NCI-H146 treated with DMSO at 0.1 percent for 48 hours (cell line): ENCODE measurements at regions not wholly inside any gene's neighbourhood (a gene's known extent, or its start where the extent isn't known, plus 50 kb on each side); places are given as distances from the start of the nearest gene placed in this dataset.

ENCODE experiments used
- DNase-seq: peaks from one replicate; lab custom pipeline; 2025; ENCODE audit not compliant: unreplicated experiment; lab: John Stamatoyannopoulos, UW

- no peak for DNase-seq
These were observed 109.9 kb upstream of the SORBS2 start for GRCh38 chr4:185921583-185922555.

DNA sequence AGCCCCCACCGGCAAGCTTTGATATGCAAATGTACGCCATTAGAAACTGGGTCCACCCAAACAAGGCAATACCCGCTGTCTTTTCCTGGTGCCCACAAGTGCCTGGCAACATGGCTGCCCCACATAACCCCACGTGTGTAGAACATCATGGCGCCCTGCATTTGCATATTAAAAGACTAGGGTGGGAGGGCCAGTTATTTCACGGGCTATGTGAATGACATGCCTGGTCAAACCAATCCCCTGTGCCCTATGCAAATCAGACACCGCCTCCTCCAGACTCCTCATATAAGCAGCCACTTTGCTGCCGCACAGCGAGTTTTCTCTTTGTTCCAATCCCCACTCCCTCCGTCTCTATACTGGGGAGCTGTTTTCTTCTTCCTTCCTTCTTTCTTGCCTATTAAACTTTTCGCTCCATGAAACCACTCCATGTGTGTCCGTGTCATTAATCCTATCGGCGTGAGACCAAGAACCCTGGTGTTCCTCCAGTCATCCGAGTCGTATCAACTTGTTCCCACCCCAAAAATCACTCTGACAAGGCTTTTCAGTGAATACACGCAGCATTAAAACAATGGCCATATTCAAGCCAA is 112.6 kb upstream of the SORBS2 start:
- no peak for DNase-seq

DNA sequence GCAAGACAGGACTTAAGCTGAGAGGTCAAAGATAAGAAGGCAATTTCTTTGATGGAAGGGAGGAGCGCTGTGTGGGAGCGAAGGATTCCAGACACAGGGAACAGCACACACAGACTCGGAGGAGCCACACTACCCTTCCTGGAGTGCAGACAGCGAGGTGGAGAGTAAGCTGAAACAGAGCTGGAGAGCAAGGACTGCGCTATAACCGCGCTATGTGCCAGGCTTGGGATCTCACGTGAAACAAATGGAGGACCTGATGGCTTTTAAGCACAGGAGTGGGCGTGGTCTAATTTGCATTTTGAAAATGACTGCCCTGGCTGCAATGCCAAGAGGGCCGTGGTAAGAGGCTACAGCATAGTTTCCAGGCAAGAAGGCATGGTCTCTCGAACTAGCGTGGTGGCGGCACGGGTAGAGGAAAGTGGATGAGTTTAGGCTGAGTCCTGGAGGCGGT is 113.9 kb upstream of the SORBS2 start:
- DNase-seq, result no peak

DNA sequence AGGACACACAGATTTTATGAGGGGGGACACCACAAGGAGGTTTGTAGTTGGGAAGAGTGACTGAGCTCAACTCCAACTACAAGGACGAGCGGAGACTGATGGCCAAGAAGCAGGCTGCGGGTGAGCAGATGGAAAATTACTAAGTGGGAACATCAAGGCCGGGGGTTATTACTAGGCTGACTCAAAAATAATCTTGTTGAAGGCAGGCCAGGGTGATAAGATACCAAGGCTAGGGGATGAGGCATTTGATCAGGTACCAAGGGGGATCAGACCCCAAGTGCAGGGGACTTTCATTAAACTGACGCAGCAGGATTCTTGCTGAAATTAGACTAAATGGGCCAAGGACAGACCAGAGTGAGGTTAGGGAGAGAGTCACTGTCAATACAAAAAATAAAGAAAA is 119.4 kb upstream of the SORBS2 start:
- no peak for DNase-seq

- no peak for DNase-seq
These were observed 120.0 kb upstream of the SORBS2 start for GRCh38 chr4:185931986-185932385.

- DNase-seq, result no peak
These were observed 120.5 kb upstream of the SORBS2 start for GRCh38 chr4:185932491-185932890.

GRCh38 chr4:185933078-185933581 is 121.1 kb upstream of the SORBS2 start:
- DNase-seq, result no peak

DNA sequence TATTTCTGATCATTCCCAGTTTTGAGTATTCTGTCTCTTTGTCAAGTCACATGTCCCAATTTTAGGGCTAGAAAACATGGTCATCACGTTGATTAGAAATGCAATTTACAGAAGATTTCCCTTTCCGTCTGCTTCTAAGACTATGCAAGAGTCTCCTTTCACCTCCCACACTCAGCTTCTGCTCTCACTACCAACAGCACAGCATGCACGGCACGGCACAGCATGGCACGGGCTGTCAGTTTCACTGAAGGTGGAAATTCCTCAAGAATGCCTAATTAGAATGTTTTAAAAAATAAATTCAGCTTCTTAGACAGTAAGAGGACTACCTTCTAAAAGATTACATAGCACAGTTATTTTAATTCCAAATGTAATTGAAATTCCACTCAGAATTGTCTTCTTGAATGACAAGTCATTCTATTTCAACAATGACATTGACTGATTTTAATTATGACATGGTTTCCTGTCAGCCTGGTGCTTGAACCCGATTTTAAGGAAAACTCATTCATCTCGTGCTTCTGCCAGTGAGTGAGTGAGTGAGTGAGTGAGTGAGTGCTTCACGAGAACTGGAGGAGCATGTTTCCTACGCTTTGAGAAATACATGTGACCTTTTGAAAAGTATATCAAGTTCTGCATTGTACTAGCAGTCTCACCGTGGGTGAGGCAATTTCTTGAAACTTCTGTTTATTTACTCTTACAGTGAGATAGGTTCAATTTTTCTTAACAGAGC is 124.8 kb upstream of the SORBS2 start:
- DNase-seq, result no peak

- DNase-seq, result no peak
These were observed 126.7 kb upstream of the SORBS2 start for GRCh38 chr4:185938654-185939053.

GRCh38 chr4:185941461-185941860 is 127.5 kb upstream of the TLR3 start:
- DNase-seq, result no peak

DNA sequence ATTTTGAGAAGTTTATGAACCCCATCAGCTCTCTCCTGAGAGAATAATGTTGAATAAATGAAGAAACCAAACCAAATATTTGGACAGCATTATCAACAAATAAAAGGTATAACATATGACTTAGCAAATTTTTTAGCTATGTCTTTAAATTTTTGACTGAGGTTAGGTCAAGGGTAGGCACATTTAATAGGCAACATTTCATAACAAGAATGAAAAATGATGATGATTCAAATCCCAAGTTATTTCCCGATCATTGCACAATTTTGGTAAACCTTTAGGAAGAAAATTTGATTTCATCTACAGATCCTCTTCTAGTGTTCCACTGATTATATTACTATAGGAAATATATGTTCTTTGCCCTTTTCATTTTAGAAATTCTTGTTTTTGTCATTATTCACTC is 123.7 kb upstream of the TLR3 start:
- no peak for DNase-seq

DNA sequence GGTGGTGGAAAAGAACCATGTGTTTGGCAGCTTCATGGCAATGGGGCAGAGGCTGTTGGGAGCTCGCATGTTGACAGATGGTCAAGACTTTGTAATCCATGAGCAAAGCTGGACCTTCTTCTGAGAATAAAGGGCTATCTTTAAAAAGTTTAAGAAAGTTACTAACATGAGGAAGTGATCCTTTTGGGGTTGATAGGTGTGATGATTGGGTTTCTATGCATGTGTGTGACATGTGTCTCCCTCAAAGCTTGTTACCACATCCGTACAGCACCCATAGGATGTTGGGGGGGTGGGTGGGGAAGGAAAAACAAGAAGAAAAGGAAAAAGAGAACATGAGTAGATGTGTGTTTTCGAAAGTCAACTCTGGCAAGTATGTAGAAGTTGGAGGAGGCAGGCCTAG is 123.0 kb upstream of the TLR3 start:
- no peak for DNase-seq

DNA sequence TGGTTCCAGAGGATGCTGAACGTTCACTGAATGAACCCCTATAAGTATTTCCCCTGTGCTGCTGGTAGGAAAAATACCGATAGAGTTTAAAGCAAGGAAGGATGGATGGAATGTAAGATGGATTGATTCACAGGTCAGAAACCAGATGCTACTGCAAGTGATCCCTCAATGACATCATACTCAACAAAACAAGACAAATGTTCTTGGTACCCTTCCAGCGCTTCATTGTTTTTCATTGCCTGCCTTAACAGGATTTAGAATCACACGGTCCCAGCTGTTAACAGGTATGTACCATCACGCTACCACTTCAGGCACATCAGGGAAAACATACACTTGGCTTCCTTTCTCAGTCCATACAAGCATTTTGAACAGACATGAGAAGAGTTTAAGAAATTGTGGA is 118.1 kb upstream of the TLR3 start:
- no peak for DNase-seq

- no peak for DNase-seq
These were observed 113.7 kb upstream of the TLR3 start for GRCh38 chr4:185955151-185955770.

GRCh38 chr4:185955826-185956543 is 113.0 kb upstream of the TLR3 start:
- no peak for DNase-seq

DNA sequence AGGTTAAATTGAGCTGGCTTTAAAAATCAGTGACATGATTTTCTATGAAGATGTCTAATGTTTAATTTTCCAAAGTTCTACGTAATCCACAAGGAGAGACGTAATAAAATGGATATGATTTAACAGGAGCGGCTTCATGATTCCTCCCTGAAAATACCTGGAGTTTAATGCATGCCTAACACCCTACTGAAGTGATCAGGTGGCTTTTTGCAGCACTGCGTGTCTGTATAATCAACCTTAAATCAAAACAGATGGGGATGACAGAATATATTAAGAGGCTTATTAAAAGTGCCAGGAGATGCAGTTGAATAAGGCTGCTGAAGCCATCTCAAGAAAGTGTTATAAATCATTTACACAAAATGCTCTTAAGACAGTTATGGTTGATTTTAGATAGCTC is 112.4 kb upstream of the TLR3 start:
- DNase-seq, result no peak

DNA sequence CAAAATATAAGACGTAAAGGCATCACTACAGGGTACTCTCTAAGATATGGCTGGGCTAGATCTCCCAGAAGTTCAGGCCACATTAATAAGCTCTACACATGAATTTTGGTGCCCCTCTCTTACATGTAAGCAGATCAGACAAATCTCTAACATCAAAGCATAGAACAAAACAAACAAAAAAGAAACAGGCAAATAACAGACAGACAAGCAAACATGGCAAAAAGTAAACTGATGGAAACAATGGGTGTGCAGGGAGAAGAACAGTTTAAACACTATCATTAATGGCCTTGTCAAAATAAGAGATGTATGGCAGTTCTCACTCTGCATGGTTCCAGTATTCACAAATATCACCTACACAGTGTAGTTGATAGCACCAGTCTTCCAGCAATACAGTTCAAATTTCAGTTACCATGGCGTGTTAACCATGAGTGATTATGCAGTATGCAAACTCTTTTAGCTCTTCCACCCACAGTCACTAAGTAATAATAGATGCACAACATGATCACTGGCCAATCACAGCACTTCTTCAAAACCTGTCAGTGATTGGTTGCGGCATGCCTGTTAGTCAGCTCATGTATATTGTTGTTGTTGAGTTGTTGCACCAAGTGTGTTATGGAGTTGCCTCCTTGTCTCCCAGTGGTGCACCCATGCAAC is 110.7 kb upstream of the TLR3 start:
- DNase-seq, result no peak

DNA sequence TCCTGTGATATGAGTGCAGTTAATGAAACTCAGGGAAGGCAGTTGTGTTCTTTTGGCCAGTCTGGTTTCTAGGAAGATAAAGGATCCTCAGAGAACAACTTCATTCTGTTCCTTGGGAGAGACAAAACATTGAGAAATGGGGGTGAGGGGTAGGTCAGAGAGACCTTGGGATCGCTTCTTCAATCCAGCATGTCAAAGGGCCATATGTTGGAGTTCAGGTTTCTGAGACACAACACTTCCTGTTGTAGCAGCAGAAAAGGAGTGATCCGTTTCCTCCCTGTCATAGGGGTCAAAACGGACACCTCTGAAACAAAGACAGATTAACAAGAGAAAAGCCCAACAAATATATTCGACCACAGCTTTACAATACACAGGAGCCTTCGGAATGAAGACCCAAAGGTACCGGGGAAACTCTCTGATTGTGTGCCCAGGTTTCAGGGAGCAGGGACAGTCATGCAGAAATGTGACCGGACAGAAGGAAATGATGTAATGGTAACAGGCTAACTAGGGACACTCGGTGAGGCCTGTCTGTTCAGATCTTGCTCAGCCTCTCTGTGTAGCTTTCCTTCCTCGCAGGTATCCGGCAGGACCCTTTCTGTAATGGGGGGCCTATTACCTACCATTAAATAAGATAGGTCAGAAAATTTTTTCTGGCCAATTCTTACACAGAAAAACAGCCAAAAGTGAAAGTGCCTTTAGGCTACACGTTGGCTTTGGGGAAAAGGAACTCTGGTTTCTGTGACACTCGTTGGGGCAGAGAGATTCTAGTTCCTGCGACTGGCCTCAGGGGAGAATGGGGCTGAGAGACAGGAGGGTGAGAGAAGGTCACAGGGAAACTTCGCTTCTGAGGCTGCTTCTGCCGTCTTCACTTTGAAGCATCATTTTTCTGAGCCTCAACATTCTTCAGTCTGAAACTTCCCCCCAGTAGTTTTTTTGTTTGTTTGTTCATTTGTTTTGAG is 103.3 kb upstream of the TLR3 start:
- no peak for DNase-seq

GRCh38 chr4:185966549-185966948 is 102.4 kb upstream of the TLR3 start:
- no peak for DNase-seq
